AG04450 (cell line): ENCODE measurements at regions not wholly inside any gene's neighbourhood (a gene's known extent, or its start where the extent isn't known, plus 50 kb on each side); places are given as distances from the start of the nearest gene placed in this dataset.

Experiments used
- CTCF ChIA-PET: fragments of 300-600, 350-600 bp; formaldehyde crosslinking; extraction: SDS; loops from one replicate; lab custom pipeline; 2022; ENCODE audit warnings: antibody characterized with exemption, inconsistent platforms; lab: Charles Lee
- POLR2A ChIA-PET: fragments of 350-600 bp; formaldehyde crosslinking; extraction: SDS; loops from one replicate; lab custom pipeline; 2021; ENCODE audit warnings: antibody characterized with exemption, inconsistent platforms; lab: Yijun Ruan, JAX
- DNase-seq: peaks from one replicate; pipeline ENCODE4 v3.0.0-alpha.2; 2011; ENCODE audit warnings: low read depth, low spot score
- H3K27ac ChIP-seq: one replicate; pipeline ENCODE4 v1.5.1; 2012; ENCODE audit warnings: low read depth, low read length, control low read depth
- H3K27me3 ChIP-seq: one replicate; pipeline ENCODE4 v1.6.0; 2012; ENCODE audit warnings: low read length; ENCODE audit not compliant: control insufficient read depth, insufficient read depth
- H3K4me3 ChIP-seq: 2 replicates; pipeline ENCODE4 v1.5.1; 2011; ENCODE audit warnings: mild to moderate bottlenecking, low read depth, low read length, control low read depth
- H3K9me3 ChIP-seq: 2 replicates; pipeline ENCODE4 v1.5.1; 2012; ENCODE audit warnings: low read length; ENCODE audit not compliant: control insufficient read depth, insufficient read depth
- CTCF ChIP-seq: IDR thresholded peaks from 2 replicates; pipeline ENCODE4 v1.5.1; 2011; ENCODE audit warnings: low read depth, low read length, control low read depth, inconsistent platforms

- DNase-seq, result no peak
- ChIA-PET POLR2A (no interaction called here), CTCF (interaction anchor here (1.1 kb wide), 1 partner anchor 148 kb away, joined by 7 read pairs; no protein-coding TSS in a partner anchor)
- Histone ChIP-seq H3K9me3 (no peaks in the 10 kb centered on the region), H3K4me3 (no peak overlapping the region), H3K27me3 (no peaks in the 10 kb centered on the region), H3K27ac (no peak overlapping the region)
- no peak for TF ChIP-seq CTCF
Observed at GRCh38 chr9:73349476-73349875, 197.8 kb downstream of the ANXA1 start.

- H3K9me3 ChIP-seq, result no peaks in the 10 kb centered on the region
- no peak for TF ChIP-seq CTCF
- ChIA-PET POLR2A (no interaction called here), CTCF (no interaction called here)
- H3K27ac ChIP-seq, result no peak overlapping the region
- no peak for DNase-seq
- no peaks in the 10 kb centered on the region for H3K27me3 ChIP-seq
- no peak overlapping the region for H3K4me3 ChIP-seq
Observed at GRCh38 chr9:73357607-73358006, 205.9 kb downstream of the ANXA1 start.

GRCh38 chr9:73370053-73370452 is 218.4 kb downstream of the ANXA1 start:
- no peaks in the 10 kb centered on the region for H3K9me3 ChIP-seq
- H3K27me3 ChIP-seq, result no peaks in the 10 kb centered on the region
- H3K4me3 ChIP-seq, result no peak overlapping the region
- ChIA-PET POLR2A (no interaction called here), CTCF (no interaction called here)
- no peak overlapping the region for H3K27ac ChIP-seq
- DNase-seq, result no peak
- TF ChIP-seq CTCF, result no peak

- Histone ChIP-seq H3K9me3 (no peaks in the 10 kb centered on the region), H3K27ac (no peak overlapping the region), H3K27me3 (no peaks in the 10 kb centered on the region), H3K4me3 (no peak overlapping the region)
- ChIA-PET POLR2A (no interaction called here), CTCF (no interaction called here)
- no peak for DNase-seq
- TF ChIP-seq CTCF, result no peak
Observed at GRCh38 chr9:73371801-73372200, 220.1 kb downstream of the ANXA1 start.

GRCh38 chr9:73380411-73380810 is 228.7 kb downstream of the ANXA1 start:
- no peak overlapping the region for H3K27ac ChIP-seq
- no peak overlapping the region for H3K4me3 ChIP-seq
- TF ChIP-seq CTCF, result no peak
- no peaks in the 10 kb centered on the region for H3K27me3 ChIP-seq
- H3K9me3 ChIP-seq, result no peaks in the 10 kb centered on the region
- POLR2A ChIA-PET, result no interaction called here
- DNase-seq, result no peak
- CTCF ChIA-PET, result no interaction called here
